CD4-positive, alpha-beta T cell (primary cell): ENCODE measurements at regions not wholly inside any gene's neighbourhood (a gene's known extent, or its start where the extent isn't known, plus 50 kb on each side); places are given as distances from the start of the nearest gene placed in this dataset.

Experiments
- ATAC-seq: fragments of 200-7000 bp; cut with Tn5 transposase; one replicate; pipeline ENCODE4 v1.10.0; 2022; ENCODE audit warnings: mild to moderate bottlenecking; ENCODE audit not compliant: poor library complexity
- CTCF ChIA-PET: fragments of 350-600 bp; sonication (Branson Sonifier 250); formaldehyde crosslinking; loops from one replicate; lab custom pipeline; 2021; ENCODE audit warnings: antibody characterized with exemption, inconsistent platforms; lab: Charles Lee
- POLR2A ChIA-PET: fragments of 350-600 bp; sonication (Branson Sonifier 250); formaldehyde crosslinking; loops from one replicate; lab custom pipeline; 2021; ENCODE audit warnings: antibody characterized with exemption, inconsistent platforms; lab: Charles Lee
- DNase-seq, 14 experiments: peaks; one replicate each; pipeline ENCODE4 v3.0.0-alpha.2; 2013 to 2020; ENCODE audit warnings: mixed read lengths in 2 of 14
- H3K27ac ChIP-seq, 2 donors: one replicate each; pipeline versions ENCODE4 v1.5.1 to v1.7.0; 2013; ENCODE audit warnings: low read length in 2 of 2, low read depth in 1 of 2, mild to moderate bottlenecking in 1 of 2
- H3K27me3 ChIP-seq, 2 experiments: 1 replicate in 1 of 2; 2 replicates in 1 of 2; pipeline versions ENCODE4 v1.6.1 to v1.7.0; 2013; ENCODE audit warnings: low read length in 2 of 2, control low read depth in 1 of 2, mild to moderate bottlenecking in 1 of 2, moderate library complexity in 1 of 2; ENCODE audit not compliant: insufficient read depth in 2 of 2, control insufficient read depth in 1 of 2
- H3K36me3 ChIP-seq: one replicate; pipeline ENCODE4 v1.6.1; 2013; ENCODE audit warnings: low read length, control low read depth; ENCODE audit not compliant: insufficient read depth
- H3K4me1 ChIP-seq: one replicate; pipeline ENCODE4 v1.6.1; 2013; ENCODE audit warnings: low read length, control low read depth; ENCODE audit not compliant: insufficient read depth
- H3K4me3 ChIP-seq: one replicate; pipeline ENCODE4 v1.5.1; 2013; ENCODE audit warnings: mild to moderate bottlenecking, low read length, moderate library complexity
- H3K9me3 ChIP-seq, 2 experiments: 1 replicate in 1 of 2; 2 replicates in 1 of 2; pipeline versions ENCODE4 v1.6.1 to v1.7.0; 2013; ENCODE audit warnings: low read length in 2 of 2, mild to moderate bottlenecking in 2 of 2, control low read depth in 1 of 2, moderate library complexity in 1 of 2; ENCODE audit not compliant: control insufficient read depth in 1 of 2, insufficient read depth in 1 of 2
- H3K27ac Mint-ChIP-seq: one replicate; pipeline ENCODE4 v1.8.0; 2020; ENCODE audit warnings: mixed read lengths
- H3K27me3 Mint-ChIP-seq: one replicate; pipeline ENCODE4 v1.8.0; 2021; ENCODE audit warnings: mixed read lengths
- H3K36me3 Mint-ChIP-seq: one replicate; pipeline ENCODE4 v1.8.0; 2021; ENCODE audit warnings: low read depth, mixed read lengths
- H3K4me1 Mint-ChIP-seq: one replicate; pipeline ENCODE4 v1.8.0; 2021; ENCODE audit warnings: low read depth, mixed read lengths
- H3K4me3 Mint-ChIP-seq: one replicate; pipeline ENCODE4 v1.8.0; 2020; ENCODE audit warnings: mild to moderate bottlenecking, mixed read lengths
- H3K9me3 Mint-ChIP-seq: one replicate; pipeline ENCODE4 v1.8.0; 2020; ENCODE audit warnings: mixed read lengths
- CTCF ChIP-seq: fragments of 200-600 bp; IDR thresholded peaks from one replicate; pipeline ENCODE4 v1.8.0; 2022; ENCODE audit warnings: antibody characterized with exemption, mild to moderate bottlenecking
- intact Hi-C, 2 experiments: fragments of 100-400 bp; cut with DNase I in 1 of 2; cut with micrococcal nuclease in 1 of 2; formaldehyde crosslinking; loops; one replicate each; pipeline versions ENCODE4 v1.15.1 to v1.9.0; 2023 to 2025; cut with DNase I, micrococcal nuclease

- no peak for ATAC-seq
- Histone ChIP-seq H3K27ac (no peak overlapping the region), H3K36me3 (no peaks in the 10 kb centered on the region), H3K4me3 (no peak overlapping the region), H3K4me1 (no peaks in the 10 kb centered on the region), H3K27me3 (no peaks in the 10 kb centered on the region), H3K9me3 (no peaks in the 10 kb centered on the region)
- no peak for TF ChIP-seq CTCF
- Mint-ChIP-seq H3K4me3 (no peak overlapping the region), H3K27ac (no peak overlapping the region), H3K4me1 (peaks cover 4% of the 10 kb centered on the region), H3K27me3 (no peaks in the 10 kb centered on the region), H3K36me3 (no peaks in the 10 kb centered on the region), H3K9me3 (peaks cover 14% of the 10 kb centered on the region)
- intact Hi-C loops, result no loop called here
- CTCF ChIA-PET, result no interaction called here
- DNase-seq, result no peak
- POLR2A ChIA-PET, result interaction anchor here (0.8 kb wide), 1 partner anchor 428 kb away, joined by 4 read pairs; no protein-coding TSS in a partner anchor
These were observed 224.1 kb upstream of the PLEKHG7 start for GRCh38 chr12:92478692-92479091.

GRCh38 chr12:92476844-92477243 lies 225.9 kb upstream of the PLEKHG7 start:
- Mint-ChIP-seq H3K4me1 (peaks cover 4% of the 10 kb centered on the region), H3K27me3 (no peaks in the 10 kb centered on the region), H3K9me3 (peaks cover 10% of the 10 kb centered on the region), H3K27ac (no peak overlapping the region), H3K4me3 (no peak overlapping the region), H3K36me3 (no peaks in the 10 kb centered on the region)
- ChIA-PET POLR2A (no interaction called here), CTCF (no interaction called here)
- ATAC-seq, result no peak
- intact Hi-C loops, result no loop called here
- Histone ChIP-seq H3K4me1 (no peaks in the 10 kb centered on the region), H3K27me3 (no peaks in the 10 kb centered on the region), H3K9me3 (no peaks in the 10 kb centered on the region), H3K27ac (no peak overlapping the region), H3K36me3 (no peaks in the 10 kb centered on the region), H3K4me3 (no peak overlapping the region)
- TF ChIP-seq CTCF, result no peak
- DNase-seq, result no peak

- H3K36me3 Mint-ChIP-seq, result no peaks in the 10 kb centered on the region
- H3K9me3 Mint-ChIP-seq, result peaks cover 10% of the 10 kb centered on the region
- no peaks in the 10 kb centered on the region for H3K4me1 ChIP-seq
- H3K27me3 Mint-ChIP-seq, result no peaks in the 10 kb centered on the region
- no peaks in the 10 kb centered on the region for H3K27me3 ChIP-seq
- H3K36me3 ChIP-seq, result no peaks in the 10 kb centered on the region
- H3K9me3 ChIP-seq, result no peaks in the 10 kb centered on the region
- no peak overlapping the region for H3K4me3 ChIP-seq
- no peak overlapping the region for H3K27ac Mint-ChIP-seq
- POLR2A ChIA-PET, result interaction anchor here (0.8 kb wide), 1 partner anchor 37 kb away, joined by 3 read pairs; no protein-coding TSS in a partner anchor
- ATAC-seq (no peak), DNase-seq (no peak)
- no peak overlapping the region for H3K27ac ChIP-seq
- intact Hi-C loops, result no loop called here
- TF ChIP-seq CTCF, result no peak
- peaks cover 8% of the 10 kb centered on the region for H3K4me1 Mint-ChIP-seq
- H3K4me3 Mint-ChIP-seq, result no peak overlapping the region
- CTCF ChIA-PET, result interaction anchor here (1.3 kb wide), 1 partner anchor 9 kb away, joined by 3 read pairs; no protein-coding TSS in a partner anchor
These were observed 229.2 kb upstream of the PLEKHG7 start for GRCh38 chr12:92473564-92473963.
